ENCODE measurements at regions not wholly inside any gene's neighbourhood (a gene's known extent, or its start where the extent isn't known, plus 50 kb on each side); places are given as distances from the start of the nearest gene placed in this dataset.

GRCh38 chr7:53789741-53790140, 752.4 kb upstream of the VSTM2A start:
- no peak for DNase-seq
- TF ChIP-seq POLR2A (IDR thresholded peaks at IDR 0.05) (no peak), CTCF (IDR thresholded peaks at IDR 0.05) (no peak)
- H3K4me3 ChIP-seq = no peak overlapping the region
- no peaks in the 10 kb centered on the region for H3K9me3 ChIP-seq (replicated peaks in 1 of 3)
- H3K36me3 ChIP-seq (replicated peaks in 1 of 2) = no peaks in the 10 kb centered on the region
- 80 to 89% (median 86%) methylated on average over 2 of the region's 2 CpGs for WGBS, 4 donors
- H3K4me1 ChIP-seq (replicated peaks in 1 of 2) = no peaks in the 10 kb centered on the region
- H3K27me3 ChIP-seq = no peaks in the 10 kb centered on the region
- intact Hi-C loops (cut with DNase I) = no loop called here
- no peak overlapping the region for H3K27ac ChIP-seq

GRCh38 chr7:53794816-53795215, 747.4 kb upstream of the VSTM2A start:
- Histone ChIP-seq H3K4me3 (no peak overlapping the region), H3K36me3 (replicated peaks in 1 of 2) (no peaks in the 10 kb centered on the region), H3K4me1 (replicated peaks in 1 of 2) (no peaks in the 10 kb centered on the region), H3K27ac (no peak overlapping the region), H3K9me3 (replicated peaks in 1 of 3) (no peaks in the 10 kb centered on the region), H3K27me3 (no peaks in the 10 kb centered on the region)
- TF ChIP-seq CTCF (IDR thresholded peaks at IDR 0.05) (no peak), POLR2A (IDR thresholded peaks at IDR 0.05) (no peak)
- intact Hi-C loops (cut with DNase I) = no loop called here
- WGBS, 4 donors = 85 to 100% (median 97%) methylated on average over 1 of the region's 1 CpG; no CpG with 5 or more reads in 1 of the 4 donors
- no peak for DNase-seq

- intact Hi-C loops (cut with DNase I) = no loop called here
- TF ChIP-seq POLR2A (IDR thresholded peaks at IDR 0.05) (no peak), CTCF (IDR thresholded peaks at IDR 0.05) (no peak)
- WGBS, 4 donors = 81 to 94% (median 85%) methylated on average over 4 of the region's 4 CpGs
Observed at GRCh38 chr7:53800746-53801145, 741.4 kb upstream of the VSTM2A start.

GRCh38 chr7:53806119-53806518, 736.1 kb upstream of the VSTM2A start:
- no peak overlapping the region for H3K27ac ChIP-seq
- intact Hi-C loops (cut with DNase I) = no loop called here
- no peak for TF ChIP-seq POLR2A (IDR thresholded peaks at IDR 0.05)
- TF ChIP-seq CTCF (IDR thresholded peaks at IDR 0.05) = no peak
- no peak for DNase-seq
- no peaks in the 10 kb centered on the region for H3K9me3 ChIP-seq (replicated peaks in 1 of 3)
- H3K4me1 ChIP-seq (replicated peaks in 1 of 2) = no peaks in the 10 kb centered on the region
- H3K27me3 ChIP-seq = no peaks in the 10 kb centered on the region
- H3K4me3 ChIP-seq = no peak overlapping the region
- H3K36me3 ChIP-seq (replicated peaks in 1 of 2) = no peaks in the 10 kb centered on the region

More at GRCh38 chr7:53800746-53801145, 741.4 kb upstream of the VSTM2A start:
- no peak overlapping the region for H3K27ac ChIP-seq
- H3K4me1 ChIP-seq (replicated peaks in 1 of 2) = no peaks in the 10 kb centered on the region
- no peaks in the 10 kb centered on the region for H3K27me3 ChIP-seq
- H3K4me3 ChIP-seq = no peak overlapping the region
- no peaks in the 10 kb centered on the region for H3K9me3 ChIP-seq (replicated peaks in 1 of 3)
- DNase-seq = no peak
- no peaks in the 10 kb centered on the region for H3K36me3 ChIP-seq (replicated peaks in 1 of 2)

Measured in adrenal gland (tissue), 9 donors.